HG03097 (cell line): ENCODE measurements at regions not wholly inside any gene's neighbourhood (a gene's known extent, or its start where the extent isn't known, plus 50 kb on each side); places are given as distances from the start of the nearest gene placed in this dataset.
A peak's percentile ranks its signal among the peaks of the same experiment; 100 is the strongest.
"Not testable (repeated sequence)": the region's sequence is repeated elsewhere in the genome, so short reads cannot be mapped to it uniquely, and the experiment has no call there.

Experiments used
- ATAC-seq: cut with Tn5 transposase; IDR thresholded peaks from one replicate; pipeline ENCODE4 v1.9.1; 2021; ENCODE audit not compliant: unreplicated experiment, low FRiP score

DNA sequence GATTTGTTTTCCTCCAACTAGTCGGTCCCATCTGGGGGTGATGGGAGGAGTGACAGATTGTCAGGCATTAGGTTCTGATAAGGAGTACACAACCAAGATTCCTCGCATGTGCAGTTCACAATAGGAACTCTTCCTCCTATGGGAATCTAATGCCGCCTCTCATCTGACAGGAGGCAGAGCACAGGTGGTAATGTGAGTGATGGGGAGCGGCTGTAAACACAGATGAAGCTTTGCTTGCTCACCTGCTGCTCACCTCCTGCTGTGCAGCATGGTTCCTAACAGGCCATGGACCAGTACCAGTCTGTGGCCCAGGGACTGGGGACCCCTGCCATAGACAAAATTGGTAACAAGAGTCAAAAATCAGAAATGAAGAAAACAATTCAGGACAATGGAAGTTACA is 173.3 kb upstream of the HMHB1 start:
- ATAC-seq = no peak

- no peak for ATAC-seq
Observed at GRCh38 chr5:143636931-143637528, 174.9 kb upstream of the HMHB1 start.

- no peak for ATAC-seq
Observed at GRCh38 chr5:143635888-143636287, 176.1 kb upstream of the HMHB1 start.

GRCh38 chr5:143635146-143635752 is 176.7 kb upstream of the HMHB1 start:
- ATAC-seq = no peak

GRCh38 chr5:143634689-143635088 is 177.3 kb upstream of the HMHB1 start:
- no peak for ATAC-seq

DNA sequence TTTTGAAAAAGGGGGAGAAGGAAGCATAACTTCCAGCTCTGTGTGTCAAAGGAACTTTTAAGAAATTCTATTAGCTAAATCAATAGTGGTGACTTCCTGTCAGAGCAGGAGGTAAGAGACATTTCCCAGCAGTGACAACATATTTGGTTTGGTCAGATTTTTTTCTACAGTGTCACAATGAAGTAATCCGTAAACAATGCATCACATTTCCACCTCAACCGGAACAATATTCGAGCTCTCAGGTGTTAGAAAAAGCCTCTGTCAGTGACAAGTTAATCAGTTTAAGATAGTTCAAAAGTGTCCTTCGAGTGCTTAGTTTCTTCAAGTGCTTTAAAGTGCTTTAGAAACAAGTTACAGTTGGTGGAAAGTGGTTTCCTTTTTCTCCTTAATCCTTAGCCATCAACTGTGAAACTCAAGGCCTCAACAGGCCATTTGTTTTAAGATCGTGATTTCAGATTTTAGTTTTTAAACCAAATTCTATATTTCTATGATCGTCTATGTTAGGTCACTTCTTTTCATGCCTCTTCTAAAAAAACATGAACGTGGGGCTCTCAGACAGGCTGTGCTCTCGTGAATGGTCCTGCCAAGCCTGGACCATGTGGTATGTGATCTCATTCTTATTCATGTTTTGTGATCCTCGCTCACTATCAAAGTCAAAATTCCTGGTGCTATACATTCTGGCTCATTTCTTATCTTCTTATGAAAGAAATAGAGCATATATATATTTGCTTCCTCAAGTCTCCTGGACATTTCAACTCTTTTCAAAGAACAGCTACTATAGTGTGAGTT is 181.9 kb upstream of the HMHB1 start:
- ATAC-seq = no peak

DNA sequence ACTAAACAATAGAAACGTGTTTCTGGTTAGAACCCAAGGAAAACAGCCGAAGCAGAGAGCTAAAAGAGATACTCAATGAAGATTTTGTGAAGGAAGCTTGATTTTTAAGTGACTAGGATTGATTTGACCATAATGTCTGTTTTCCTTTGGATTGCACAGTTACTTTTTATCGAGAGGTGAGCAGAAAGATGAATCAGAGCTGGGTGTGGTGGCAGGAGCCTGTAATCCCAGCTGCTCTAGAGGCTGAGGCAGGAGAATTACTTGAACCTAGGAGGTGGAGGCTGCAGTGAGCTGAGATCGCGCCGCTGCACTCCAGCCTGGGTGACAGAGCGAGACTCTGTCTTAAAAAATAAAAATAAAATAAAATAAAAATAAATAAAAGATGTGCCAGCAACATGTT is 186.9 kb upstream of the HMHB1 start:
- not testable (repeated sequence) for ATAC-seq

GRCh38 chr5:143624465-143624864 is 187.5 kb upstream of the HMHB1 start:
- ATAC-seq = no peak

DNA sequence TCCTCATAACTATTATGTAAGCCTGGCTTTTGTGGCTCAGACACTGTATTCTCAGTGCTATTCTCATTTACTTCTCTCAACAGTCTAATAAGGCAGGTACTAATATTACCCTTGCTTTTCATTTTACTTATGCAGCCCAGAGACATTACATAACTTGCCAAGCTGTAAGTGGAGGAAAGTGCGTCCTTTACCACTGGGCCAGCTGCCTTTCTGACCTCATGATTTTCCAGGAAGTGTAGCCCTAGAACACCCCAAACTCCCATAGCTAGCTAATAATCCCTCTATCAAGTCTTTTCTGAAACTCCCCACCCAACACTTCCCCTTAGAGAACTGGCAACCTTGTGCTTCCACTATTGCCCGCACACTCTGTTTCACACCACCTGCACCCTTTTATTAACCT is 192.9 kb upstream of the HMHB1 start:
- ATAC-seq = no peak

- no peak for ATAC-seq
Observed at GRCh38 chr5:143618141-143618540, 193.8 kb upstream of the HMHB1 start.

DNA sequence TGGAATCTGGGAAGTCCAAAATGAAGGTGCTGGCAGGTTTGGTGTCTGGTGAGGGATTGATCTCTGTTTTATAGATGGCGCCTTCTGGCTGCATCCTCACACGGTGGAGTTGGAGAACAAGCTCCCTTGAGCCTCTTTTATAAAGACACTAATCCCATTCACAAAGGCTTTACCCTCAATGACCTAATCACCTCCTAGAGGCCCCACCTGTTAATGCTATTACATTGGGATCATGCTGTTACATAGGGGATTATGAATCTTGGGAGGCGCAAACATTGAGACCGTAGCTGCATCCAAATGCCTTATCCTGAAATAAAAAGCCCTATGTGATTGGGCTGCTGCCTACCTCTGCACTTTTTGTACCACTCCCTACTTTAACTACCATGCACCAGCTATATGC is 197.1 kb upstream of the HMHB1 start:
- ATAC-seq = no peak

DNA sequence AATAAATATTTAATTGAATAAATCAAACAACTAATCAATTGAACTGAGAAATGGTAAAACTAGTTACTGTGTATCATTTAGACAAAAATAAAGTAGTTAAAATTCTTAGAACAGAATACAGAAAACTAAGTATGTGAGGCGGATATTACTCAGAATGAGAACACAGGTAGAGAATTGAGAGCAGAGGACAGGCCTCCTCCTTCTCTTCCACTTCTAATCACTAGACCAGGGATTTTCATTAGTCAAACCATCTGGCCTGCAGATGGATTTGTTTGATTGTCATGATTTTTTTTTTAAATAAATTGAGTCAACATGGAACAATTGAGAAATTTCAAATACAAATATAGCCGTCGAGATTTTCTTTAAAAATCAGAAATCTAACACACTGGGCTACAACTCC is 198.6 kb upstream of the HMHB1 start:
- no peak for ATAC-seq

- no peak for ATAC-seq
Observed at GRCh38 chr5:143610946-143611345, 201.0 kb upstream of the HMHB1 start.

DNA sequence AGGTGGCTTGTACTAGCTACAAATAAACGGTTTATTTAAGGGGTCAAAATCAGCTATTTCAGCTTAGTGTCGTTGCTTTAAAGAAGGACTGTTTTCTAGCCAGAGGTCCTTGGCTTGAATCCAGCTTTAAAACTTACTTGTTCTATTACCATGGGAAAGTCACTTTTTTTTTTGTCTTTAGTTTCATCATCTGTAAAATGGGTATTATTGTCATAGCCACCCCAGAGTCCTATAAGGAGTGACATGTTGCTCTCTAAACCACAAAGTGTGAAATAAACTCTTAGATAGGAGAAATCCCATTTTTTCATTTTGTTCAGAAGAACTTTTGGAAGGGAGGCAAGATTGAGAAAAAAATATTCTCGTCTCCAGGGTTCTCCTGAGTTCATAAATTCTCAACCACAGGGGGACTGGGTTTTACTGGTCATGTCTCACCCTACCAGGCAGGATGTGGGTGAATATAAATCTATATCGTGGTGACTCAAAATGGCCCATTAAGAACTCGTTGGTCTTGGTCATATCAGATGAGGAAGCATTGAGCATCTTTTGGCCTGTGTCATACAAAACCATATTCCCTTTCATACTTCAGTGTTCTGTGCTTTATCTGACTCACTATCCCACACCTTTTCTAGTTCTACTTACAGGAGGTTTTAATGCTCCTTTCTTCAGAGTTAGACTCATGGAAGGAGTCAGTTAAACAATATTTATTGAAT is 202.7 kb upstream of the NR3C1 start:
- ATAC-seq = peak; percentile 57

GRCh38 chr5:143605403-143606005 is 202.0 kb upstream of the NR3C1 start:
- peak; percentile 62 for ATAC-seq

GRCh38 chr5:143601917-143602333 is 198.4 kb upstream of the NR3C1 start:
- ATAC-seq = no peak

DNA sequence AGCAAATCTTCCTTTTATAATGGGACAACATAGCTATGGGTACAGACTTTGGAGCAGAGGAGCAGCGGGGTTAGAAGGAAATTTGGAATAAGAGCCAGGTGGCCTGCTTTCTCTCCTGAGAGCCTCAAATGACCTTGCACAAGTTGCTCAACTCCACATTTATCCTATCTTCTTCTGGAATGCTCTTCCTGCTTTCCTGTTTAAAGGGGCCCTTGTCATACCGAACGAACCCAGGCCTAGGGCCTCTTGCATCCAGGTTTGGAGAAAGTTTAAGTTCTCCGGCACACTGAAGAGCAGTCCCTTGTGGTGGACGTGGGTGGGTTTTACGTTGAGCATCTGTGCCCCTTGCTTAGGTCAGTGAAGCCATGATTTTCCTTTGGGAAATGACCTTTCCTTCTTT is 197.9 kb upstream of the NR3C1 start:
- no peak for ATAC-seq

DNA sequence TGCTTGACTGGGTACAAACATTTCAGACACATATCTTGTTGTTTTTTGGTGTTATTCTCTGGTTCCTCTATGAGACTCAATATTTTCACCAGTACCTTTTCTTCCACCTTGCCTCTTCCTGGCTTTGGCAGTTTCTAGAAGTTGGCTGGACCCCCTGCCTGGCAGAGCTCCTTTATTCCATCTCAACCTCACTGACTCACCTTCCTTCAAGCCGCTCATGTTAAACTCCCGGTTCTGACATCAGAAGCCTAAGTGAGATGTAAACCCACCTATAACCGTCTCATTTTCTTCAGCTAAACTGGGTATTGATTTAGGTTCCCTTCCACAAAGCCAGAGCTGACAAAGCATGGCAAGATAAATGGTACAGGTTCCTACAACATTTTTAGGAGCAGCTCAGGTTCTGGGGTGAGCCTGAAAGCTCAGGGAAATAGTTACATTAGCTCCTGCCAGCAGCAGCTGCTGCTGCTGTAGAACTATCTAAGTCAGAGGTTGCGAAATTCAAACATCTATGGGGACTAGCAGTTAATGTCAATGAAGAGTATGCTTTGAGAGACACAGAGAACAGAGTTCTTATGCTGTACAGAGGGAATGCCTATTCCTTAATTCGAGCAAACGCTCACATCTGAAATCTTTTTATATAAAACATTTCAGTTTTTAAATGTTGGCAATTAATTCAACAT is 197.1 kb upstream of the NR3C1 start:
- no peak for ATAC-seq

DNA sequence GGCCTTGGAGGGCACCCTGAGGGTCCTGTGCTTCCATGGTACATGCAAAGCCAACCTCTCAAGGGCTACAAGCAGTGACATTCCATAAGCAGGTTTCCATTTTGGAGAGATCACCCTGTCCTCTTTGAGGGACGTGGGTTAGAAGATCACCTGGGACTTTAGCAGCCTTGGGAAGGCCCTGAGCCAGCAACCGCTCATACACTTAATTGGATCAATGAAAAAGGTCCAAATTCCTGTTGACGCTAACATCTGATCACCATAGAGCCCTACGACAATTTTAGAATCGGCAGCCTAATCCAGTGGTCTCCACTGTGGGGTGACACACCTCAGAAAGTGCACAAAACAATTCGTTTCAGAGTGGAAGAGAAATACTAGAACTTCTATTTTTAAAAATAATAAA is 196.0 kb upstream of the NR3C1 start:
- ATAC-seq = no peak

- no peak for ATAC-seq
Observed at GRCh38 chr5:143596824-143597223, 193.3 kb upstream of the NR3C1 start.
